IMR-90 (cell line): ENCODE measurements at regions not wholly inside any gene's neighbourhood (a gene's known extent, or its start where the extent isn't known, plus 50 kb on each side); places are given as distances from the start of the nearest gene placed in this dataset.

ENCODE experiments used
- CEBPB ChIP-seq: IDR thresholded peaks from 2 replicates; pipeline ENCODE4 v1.6.1; 2012; ENCODE audit warnings: low read depth, low read length, improper control_type of control experiment
- CHD1 ChIP-seq: IDR thresholded peaks from 2 replicates; pipeline ENCODE4 v1.6.1; 2012; ENCODE audit warnings: low read depth, low read length, improper control_type of control experiment
- CTCF ChIP-seq: conservative IDR thresholded peaks from 2 replicates; pipeline ENCODE4 v1.5.1; 2012; ENCODE audit warnings: mild to moderate bottlenecking, low read depth, low read length, improper control_type of control experiment
- ELK1 ChIP-seq: fragments of 150-350 bp; IDR thresholded peaks from 2 replicates; pipeline ENCODE4 v1.6.1; 2016; ENCODE audit warnings: low read depth, mild to moderate bottlenecking, low read length, moderate library complexity, borderline replicate concordance
- MAFK ChIP-seq: IDR thresholded peaks from 2 replicates; pipeline ENCODE4 v1.6.1; 2012; ENCODE audit warnings: low read depth, low read length, improper control_type of control experiment
- MAZ ChIP-seq: IDR thresholded peaks from 2 replicates; pipeline ENCODE4 v1.6.1; 2012; ENCODE audit warnings: low read depth, mild to moderate bottlenecking, low read length, improper control_type of control experiment, moderate library complexity, borderline replicate concordance
- MXI1 ChIP-seq: IDR thresholded peaks from 2 replicates; pipeline ENCODE4 v1.6.1; 2012; ENCODE audit warnings: low read depth, mild to moderate bottlenecking, low read length, moderate library complexity, borderline replicate concordance
- POLR2A ChIP-seq: IDR thresholded peaks from 2 replicates; pipeline ENCODE4 v1.6.1; 2012; ENCODE audit warnings: mild to moderate bottlenecking, low read depth, low read length
- RAD21 ChIP-seq: IDR thresholded peaks from 2 replicates; pipeline ENCODE4 v1.6.1; 2012; ENCODE audit warnings: low read length, improper control_type of control experiment
- RFX5 ChIP-seq: IDR thresholded peaks from 2 replicates; pipeline ENCODE4 v1.8.0; 2012; ENCODE audit warnings: low read depth, mild to moderate bottlenecking, low read length, moderate library complexity
- SMC3 ChIP-seq: fragments of 150-350 bp; IDR thresholded peaks from 2 replicates; pipeline ENCODE4 v1.6.1; 2016; ENCODE audit warnings: low read depth, mild to moderate bottlenecking, antibody characterized with exemption, low read length, moderate library complexity
- USF2 ChIP-seq: fragments of 150-350 bp; IDR thresholded peaks from 2 replicates; pipeline ENCODE4 v1.6.1; 2017; ENCODE audit warnings: mild to moderate bottlenecking, antibody characterized with exemption, low read length, low read depth

GRCh38 chr18:43904209-43904837 lies 627.0 kb upstream of the SYT4 start:
- no peak for TF ChIP-seq MXI1
- no peak for TF ChIP-seq CTCF
- no peak for TF ChIP-seq MAFK
- no peak for TF ChIP-seq POLR2A
- TF ChIP-seq SMC3: no peak
- TF ChIP-seq CHD1: no peak
- no peak for TF ChIP-seq RFX5
- TF ChIP-seq CEBPB: no peak
- no peak for TF ChIP-seq RAD21
- no peak for TF ChIP-seq MAZ
- no peak for TF ChIP-seq USF2
- TF ChIP-seq ELK1: no peak
